ENCODE measurements at regions not wholly inside any gene's neighbourhood (a gene's known extent, or its start where the extent isn't known, plus 50 kb on each side); places are given as distances from the start of the nearest gene placed in this dataset.
"Not testable (repeated sequence)": the region's sequence is repeated elsewhere in the genome, so short reads cannot be mapped to it uniquely, and the experiment has no call there.

- POLR2A ChIA-PET = interaction anchor here (0.6 kb wide), 1 partner anchor 282 kb away, joined by 5 read pairs; no protein-coding TSS in a partner anchor
- FAIRE-seq = peak; percentile 48
- CTCF ChIA-PET = no interaction called here
- Histone ChIP-seq H3K9me1 (replicated peaks; ENCODE audit: control insufficient read depth, extremely low read depth, insufficient read depth, low read length) (no peaks in the 10 kb centered on the region), H3K4me1 (ENCODE audit: control insufficient read depth, extremely low read depth, insufficient read depth, low read length) (peaks cover 7% of the 10 kb centered on the region), H4K20me1 (replicated peaks; ENCODE audit: control insufficient read depth, extremely low read depth, insufficient read depth, low read length) (no peaks in the 10 kb centered on the region), H3K4me3 (replicated peaks in 1 of 3; ENCODE audit: insufficient read depth in 1 of 3, low read depth in 1 of 3, low read length in 3 of 3) (no peak overlapping the region), H3K27ac (ENCODE audit: insufficient read depth, low read depth, low read length) (peak overlapping the region; percentile 57), H3K36me3 (ENCODE audit: control insufficient read depth in 2 of 2, extremely low read depth in 1 of 2, insufficient read depth in 2 of 2, low read length in 2 of 2) (no peaks in the 10 kb centered on the region), H3K4me2 (ENCODE audit: insufficient read depth, low read length) (no peak overlapping the region), H3K27me3 (ENCODE audit: control insufficient read depth in 2 of 2, insufficient read depth in 2 of 2, low read length in 2 of 2) (no peaks in the 10 kb centered on the region), H2AFZ (ENCODE audit: low read depth, low read length) (no peak overlapping the region), H3K9ac (replicated peaks; ENCODE audit: extremely low read depth, insufficient read depth, low read length) (no peak overlapping the region), H3K79me2 (ENCODE audit: control insufficient read depth, insufficient read depth, low read length) (no peaks in the 10 kb centered on the region), H3K9me3 (replicated peaks; ENCODE audit: control insufficient read depth, insufficient read depth, low read length) (no peaks in the 10 kb centered on the region)
- BruUV-seq (replicated peaks) = no TSS peak
- TF ChIP-seq GATA2 (IDR thresholded peaks at IDR 0.05; ENCODE audit: insufficient read depth, insufficient read length, low read depth, low read length) = peak; percentile 28
- TF ChIP-seq MYC (IDR thresholded peaks at IDR 0.05; ENCODE audit: low read depth, low read length) = no peak
- no peak for TF ChIP-seq JUN (IDR thresholded peaks at IDR 0.05; ENCODE audit: borderline replicate concordance, insufficient read depth, insufficient read length, low read depth)
- no peak for TF ChIP-seq CTCF (IDR thresholded peaks at IDR 0.05; ENCODE audit: extremely low read depth in 1 of 2, insufficient read depth in 1 of 2, low read depth in 1 of 2, low read length in 2 of 2)
- no peak for TF ChIP-seq POLR2A (IDR thresholded peaks at IDR 0.05; ENCODE audit: low read depth, low read length)
- TF ChIP-seq POLR2AphosphoS5 (IDR thresholded peaks at IDR 0.05; ENCODE audit: insufficient read depth, low read depth, low read length) = peak; percentile 22
- no peak for TF ChIP-seq MAX (IDR thresholded peaks at IDR 0.05; ENCODE audit: insufficient read depth, insufficient read length)
- no peak for TF ChIP-seq EZH2 (IDR thresholded peaks at IDR 0.05; ENCODE audit: borderline replicate concordance, low read depth, low read length, severe bottlenecking)
- TF ChIP-seq FOS (IDR thresholded peaks at IDR 0.05; ENCODE audit: borderline replicate concordance, insufficient read depth, low read length) = peak; percentile 24
- intact Hi-C loops (cut with micrococcal nuclease) (no loop called here), dilution Hi-C loops (cut with MboI; ENCODE audit: extremely low pct_ligation_motif_present, low sequenced_read_pairs) (no loop called here)
- DNase-seq (ENCODE audit: low read depth, low spot score) = peak; percentile 76
Observed at GRCh38 chr12:46647034-46647433, 178.8 kb downstream of the SLC38A4 start.

GRCh38 chr12:46641649-46642048 is 184.1 kb downstream of the SLC38A4 start:
- BruUV-seq (replicated peaks); POLR2A ChIA-PET: not testable (repeated sequence)

More at GRCh38 chr12:46641649-46642048, 184.1 kb downstream of the SLC38A4 start:
- H3K9ac ChIP-seq (replicated peaks; ENCODE audit: extremely low read depth, insufficient read depth, low read length); H3K4me3 ChIP-seq (replicated peaks in 1 of 3; ENCODE audit: insufficient read depth in 1 of 3, low read depth in 1 of 3, low read length in 3 of 3); dilution Hi-C loops (cut with MboI; ENCODE audit: extremely low pct_ligation_motif_present, low sequenced_read_pairs); H3K79me2 ChIP-seq (ENCODE audit: control insufficient read depth, insufficient read depth, low read length); H3K27me3 ChIP-seq (ENCODE audit: control insufficient read depth in 2 of 2, insufficient read depth in 2 of 2, low read length in 2 of 2); H3K9me1 ChIP-seq (replicated peaks; ENCODE audit: control insufficient read depth, extremely low read depth, insufficient read depth, low read length); H4K20me1 ChIP-seq (replicated peaks; ENCODE audit: control insufficient read depth, extremely low read depth, insufficient read depth, low read length); H3K27ac ChIP-seq (ENCODE audit: insufficient read depth, low read depth, low read length); intact Hi-C loops (cut with micrococcal nuclease); H3K9me3 ChIP-seq (replicated peaks; ENCODE audit: control insufficient read depth, insufficient read depth, low read length); H2AFZ ChIP-seq (ENCODE audit: low read depth, low read length); H3K4me2 ChIP-seq (ENCODE audit: insufficient read depth, low read length); FAIRE-seq; DNase-seq (ENCODE audit: low read depth, low spot score); H3K4me1 ChIP-seq (ENCODE audit: control insufficient read depth, extremely low read depth, insufficient read depth, low read length); H3K36me3 ChIP-seq (ENCODE audit: control insufficient read depth in 2 of 2, extremely low read depth in 1 of 2, insufficient read depth in 2 of 2, low read length in 2 of 2): not testable (repeated sequence)
- CTCF ChIA-PET = interaction anchor here (0.6 to 1.4 kb wide), 2 partner anchors 11 to 16 kb away, joined by 3 to 4 read pairs; no protein-coding TSS in a partner anchor

All from endothelial cell of umbilical vein (primary cell).